HG03060 (cell line): ENCODE measurements at regions not wholly inside any gene's neighbourhood (a gene's known extent, or its start where the extent isn't known, plus 50 kb on each side); places are given as distances from the start of the nearest gene placed in this dataset.
"Not testable (repeated sequence)": the region's sequence is repeated elsewhere in the genome, so short reads cannot be mapped to it uniquely, and the experiment has no call there.

Experiments used
- ATAC-seq: cut with Tn5 transposase; IDR thresholded peaks from one replicate; pipeline ENCODE4 v1.9.1; 2021; ENCODE audit warnings: low read depth, moderate number of reproducible peaks; ENCODE audit not compliant: unreplicated experiment

DNA sequence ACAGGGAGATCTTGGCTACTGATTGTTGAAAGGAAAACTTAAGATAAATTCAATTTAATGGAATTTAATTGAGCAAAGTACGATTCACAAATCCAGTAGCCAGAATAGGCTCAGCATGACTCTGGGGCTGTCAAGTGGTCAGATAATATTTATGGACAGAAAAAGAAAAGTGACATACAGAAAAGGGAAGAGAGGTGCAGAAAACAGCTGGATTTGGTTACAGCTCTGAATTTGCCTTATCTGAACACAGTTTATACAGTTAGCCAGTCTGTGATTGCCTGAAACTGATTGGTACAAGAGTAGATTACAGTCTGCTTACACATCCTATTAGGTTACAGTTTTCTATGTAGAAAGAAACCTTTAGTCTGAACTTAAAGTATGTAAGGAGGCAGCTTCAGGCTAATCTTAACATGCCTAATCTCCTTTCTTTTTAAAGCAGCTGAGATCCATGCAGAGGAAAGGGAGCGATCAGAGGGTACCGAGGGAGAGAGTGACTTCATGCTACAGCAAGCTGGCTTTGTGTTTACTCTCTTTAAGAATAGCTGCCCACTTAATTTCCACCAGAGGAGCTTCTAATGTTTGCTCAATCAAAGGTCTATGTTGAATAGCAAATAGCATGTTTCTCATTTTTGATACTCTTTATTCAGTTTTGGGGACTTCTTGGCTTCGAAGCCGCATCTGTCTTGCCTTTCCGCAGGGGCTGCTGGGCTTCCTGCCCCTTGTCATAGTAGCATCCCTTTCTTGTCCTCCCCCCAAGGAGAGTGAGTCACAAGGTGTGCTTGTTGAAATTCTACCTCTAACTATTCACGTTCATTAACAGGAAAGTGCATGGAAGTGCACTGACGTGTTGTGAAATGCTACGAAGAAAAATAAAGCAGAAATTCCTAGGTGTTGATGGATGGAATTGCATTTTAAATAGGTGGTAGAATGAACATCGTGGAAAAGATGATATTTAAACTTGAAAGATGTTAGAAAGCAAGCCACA is 761.2 kb downstream of the TAF11L14 start:
- ATAC-seq: no peak

DNA sequence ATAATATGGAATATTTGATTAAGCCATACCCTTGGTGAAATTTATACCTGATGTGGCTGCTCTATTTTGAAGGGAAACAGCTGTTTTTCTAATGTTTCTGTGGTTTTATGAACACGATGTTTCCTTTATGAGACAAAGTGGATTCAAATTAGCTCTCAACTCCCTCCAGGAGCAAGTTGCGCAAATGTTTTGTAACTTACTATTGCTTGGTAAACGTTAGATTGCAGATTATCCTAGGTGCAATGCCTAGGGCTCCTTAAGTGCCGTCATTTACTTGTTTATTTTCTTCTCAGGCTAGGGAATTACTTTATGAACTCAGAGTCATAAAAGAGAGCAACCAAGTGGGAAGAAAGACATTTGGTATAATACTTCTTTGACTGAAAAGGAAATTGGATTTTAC is 763.1 kb downstream of the TAF11L14 start:
- ATAC-seq: no peak

DNA sequence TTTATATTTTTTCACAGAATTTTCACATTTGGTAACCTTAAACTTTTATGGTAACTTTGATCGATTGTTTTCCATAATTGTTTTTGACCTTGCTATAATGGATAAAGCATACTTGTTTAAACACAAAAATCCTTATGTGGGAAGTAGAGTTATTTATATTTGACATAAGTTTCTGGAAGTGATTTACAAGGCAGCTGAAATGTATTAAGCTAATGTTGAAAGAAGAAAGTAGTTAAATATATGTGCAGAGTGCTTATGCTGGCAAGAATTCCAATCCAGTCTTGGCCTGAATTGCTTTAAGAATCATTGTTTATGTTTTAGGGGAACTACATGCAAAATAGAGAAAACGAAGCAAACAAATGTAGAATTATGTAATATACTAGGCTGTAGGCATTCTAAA is 763.6 kb downstream of the TAF11L14 start:
- ATAC-seq: no peak

DNA sequence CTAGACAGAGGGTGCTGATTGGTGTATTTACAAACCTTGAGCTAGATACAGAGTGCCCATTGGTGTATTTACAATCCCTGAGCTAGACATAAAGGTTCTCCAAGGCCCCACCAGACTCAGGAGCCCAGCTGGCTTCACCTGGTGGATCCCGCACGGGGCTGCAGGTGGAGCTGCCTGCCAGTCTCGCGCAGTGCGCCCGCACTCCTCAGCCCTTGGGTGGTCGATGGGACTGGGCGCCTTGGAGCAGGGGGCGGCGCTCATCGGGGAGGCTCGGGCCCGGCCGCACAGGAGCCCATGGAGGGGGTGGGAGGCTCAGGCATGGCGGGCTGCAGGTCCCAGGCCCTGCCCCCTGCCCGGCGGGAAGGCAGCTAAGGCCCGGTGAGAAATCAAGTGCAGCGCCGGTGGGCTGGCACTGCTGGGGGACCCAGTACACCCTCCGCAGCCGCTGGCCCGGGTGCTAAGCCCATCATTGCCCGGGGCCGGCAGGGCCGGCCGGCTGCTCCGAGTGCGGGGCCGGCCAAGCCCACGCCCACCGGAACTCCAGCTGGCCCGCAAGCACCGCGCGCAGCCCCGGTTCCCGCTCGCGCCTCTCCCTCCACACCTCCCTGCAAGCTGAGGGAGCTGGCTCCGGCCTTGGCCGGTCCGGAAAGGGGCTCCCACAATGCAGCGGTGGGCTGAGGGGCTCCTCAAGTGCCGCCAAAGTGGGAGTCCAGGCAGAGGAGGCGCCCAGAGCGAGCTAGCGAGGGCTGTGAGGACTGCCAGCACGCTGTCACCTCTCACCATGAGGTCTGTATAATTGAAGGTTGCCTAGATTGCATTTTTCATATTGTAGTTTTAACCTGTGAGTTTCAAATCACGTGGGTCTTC is 765.4 kb downstream of the TAF11L14 start:
- ATAC-seq: not testable (repeated sequence)

DNA sequence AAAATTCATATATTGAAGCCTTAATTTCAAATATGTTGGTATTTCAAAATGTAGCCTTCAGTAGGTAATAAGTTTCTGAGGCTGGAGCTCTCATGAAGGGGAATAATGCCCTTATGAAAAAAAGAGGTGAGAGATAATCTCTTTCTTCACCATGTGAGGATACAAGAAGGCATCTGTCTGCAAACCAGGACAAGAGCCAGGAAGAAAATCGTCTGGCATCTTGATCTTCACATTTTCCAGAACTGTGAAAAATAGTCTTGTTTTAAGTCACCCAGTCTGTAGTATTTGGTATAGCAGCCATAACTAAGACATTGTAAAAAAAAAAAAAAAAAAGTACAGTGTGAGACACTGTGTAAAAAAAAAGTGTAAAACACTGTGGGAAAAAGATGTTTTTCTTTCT is 768.9 kb downstream of the TAF11L14 start:
- ATAC-seq: no peak

DNA sequence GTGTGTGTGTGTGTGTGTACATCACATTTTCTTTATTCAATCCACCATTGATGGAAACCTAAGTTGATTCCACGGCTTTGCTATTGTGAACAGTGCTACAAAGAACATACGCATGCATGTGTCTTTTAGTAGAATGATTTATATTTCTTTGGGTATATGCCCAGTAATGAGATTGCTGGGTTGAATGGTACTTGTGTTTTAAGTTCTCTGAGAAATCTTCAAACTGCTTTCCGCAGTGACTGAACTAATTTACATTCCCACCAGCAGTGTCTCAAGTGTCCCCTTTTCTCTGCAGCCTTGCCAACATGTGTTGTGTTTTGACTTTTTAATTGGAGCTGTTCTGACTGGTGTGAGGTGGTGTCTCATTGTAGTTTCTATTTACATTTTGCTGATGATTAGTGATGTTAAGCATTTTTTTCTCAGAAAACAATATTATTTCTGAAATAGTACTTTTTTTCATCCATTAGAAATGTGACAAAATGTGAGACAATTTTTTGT is 769.7 kb downstream of the TAF11L14 start:
- ATAC-seq: no peak

DNA sequence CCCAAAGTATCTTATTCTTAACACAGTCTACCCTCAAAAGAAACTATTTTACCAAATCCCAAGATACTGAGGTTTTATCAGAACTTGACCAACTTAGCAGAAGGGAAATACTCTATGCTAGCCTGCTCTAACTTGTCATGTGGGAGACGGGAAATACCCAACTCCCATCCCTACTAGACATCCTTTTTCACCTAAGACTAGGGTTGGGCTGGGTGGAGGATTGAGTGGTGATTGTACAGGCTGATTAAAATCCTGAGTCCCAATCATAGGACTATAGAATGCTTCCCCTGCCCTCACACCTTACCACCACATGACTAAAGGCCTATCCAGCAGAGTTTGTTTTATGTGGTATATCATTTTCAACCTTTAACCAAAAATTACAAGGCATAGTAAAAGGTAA is 786.5 kb downstream of the TAF11L14 start:
- no peak for ATAC-seq

DNA sequence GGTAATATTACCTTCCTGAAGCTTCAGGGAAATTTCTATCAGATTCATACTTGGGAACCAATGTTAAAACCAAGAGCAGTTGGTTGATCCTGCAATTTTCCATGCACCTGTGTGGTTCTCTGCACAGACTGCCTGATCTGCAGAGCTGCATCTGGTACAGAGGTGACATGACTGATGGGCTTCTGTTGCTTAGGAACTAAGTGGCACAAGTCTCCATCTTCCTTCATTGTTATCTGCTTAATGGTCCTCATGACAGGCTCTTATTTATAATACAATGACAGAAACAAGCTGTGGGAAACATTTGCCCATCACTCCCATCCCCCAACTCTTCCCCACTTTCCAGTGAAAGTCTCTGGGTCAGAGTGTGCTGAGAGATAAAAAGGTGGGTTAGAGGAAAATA is 799.1 kb downstream of the TAF11L14 start:
- no peak for ATAC-seq

DNA sequence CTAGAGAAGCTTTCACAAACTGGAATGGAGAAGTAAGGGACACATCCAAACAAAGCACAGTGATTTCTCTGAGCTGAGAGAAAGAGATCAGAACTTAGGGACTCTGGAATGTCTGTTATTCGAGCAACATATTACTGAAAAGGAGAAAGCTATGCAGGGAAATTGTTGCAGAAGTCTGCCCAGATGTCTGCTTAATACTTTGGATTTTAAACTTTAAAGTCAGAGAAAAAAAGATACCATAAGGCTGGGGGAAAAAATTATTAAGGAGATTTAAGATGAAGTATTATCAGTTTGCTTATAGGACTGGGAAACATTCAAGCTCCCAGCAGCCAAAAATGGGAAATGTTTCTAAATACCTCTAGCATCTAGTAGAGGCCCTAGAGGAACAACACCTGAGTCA is 803.9 kb downstream of the TAF11L14 start:
- ATAC-seq: no peak

DNA sequence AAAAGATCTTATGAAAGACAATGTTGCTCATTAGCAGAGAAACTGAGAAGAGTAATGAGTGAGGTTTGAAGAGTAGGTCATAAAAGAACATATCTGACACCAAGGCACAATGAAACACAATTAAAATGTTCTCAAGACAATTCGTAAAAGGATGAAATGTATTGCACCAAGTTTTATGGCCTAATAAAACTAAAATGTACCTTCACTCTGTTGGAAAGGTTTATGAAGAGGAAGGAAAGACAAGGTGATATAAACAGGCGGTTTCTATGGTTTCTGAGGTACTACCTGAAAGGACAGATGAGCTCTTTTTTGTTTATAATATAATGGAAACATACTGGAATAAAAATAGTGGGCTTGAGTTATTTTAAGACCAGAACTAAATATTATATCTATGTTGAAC is 821.3 kb downstream of the TAF11L14 start:
- no peak for ATAC-seq

DNA sequence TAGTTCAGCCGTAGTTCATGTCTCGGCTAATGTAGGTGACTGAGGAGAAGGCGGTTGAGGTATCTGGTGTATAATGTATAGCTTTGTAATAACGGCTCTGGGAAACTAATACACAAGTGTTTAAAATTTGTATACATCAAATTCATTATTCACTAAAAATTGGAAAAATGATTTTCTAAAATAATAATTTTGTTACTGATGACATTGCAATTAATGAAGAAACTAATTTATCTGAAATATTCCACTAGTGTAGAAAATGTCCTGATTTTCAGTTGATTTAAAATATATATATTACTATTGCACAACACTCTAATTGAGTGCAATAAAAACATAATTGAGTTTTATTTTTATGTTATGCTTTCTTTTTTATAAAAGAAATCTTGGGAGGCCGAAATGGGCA is 823.0 kb downstream of the TAF11L14 start:
- ATAC-seq: no peak

DNA sequence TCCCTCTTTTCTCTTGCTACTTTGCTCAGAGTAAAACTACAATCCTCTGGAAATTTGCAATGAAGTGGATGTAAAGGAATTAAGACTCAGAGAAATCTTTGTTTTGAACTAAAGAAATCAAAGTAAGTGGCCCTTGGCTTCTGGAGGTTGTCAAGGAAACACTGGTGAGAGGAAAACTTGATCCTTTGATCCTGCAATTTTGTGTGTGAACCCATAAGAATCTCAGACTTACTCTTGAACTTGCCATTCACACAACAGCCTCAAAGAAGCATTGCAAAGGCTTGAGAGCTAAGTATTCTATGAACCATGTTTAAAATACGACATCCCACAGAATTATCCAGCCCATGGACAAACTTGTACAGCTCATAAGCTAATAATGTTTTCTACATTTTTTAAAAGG is 827.5 kb downstream of the TAF11L14 start:
- no peak for ATAC-seq

DNA sequence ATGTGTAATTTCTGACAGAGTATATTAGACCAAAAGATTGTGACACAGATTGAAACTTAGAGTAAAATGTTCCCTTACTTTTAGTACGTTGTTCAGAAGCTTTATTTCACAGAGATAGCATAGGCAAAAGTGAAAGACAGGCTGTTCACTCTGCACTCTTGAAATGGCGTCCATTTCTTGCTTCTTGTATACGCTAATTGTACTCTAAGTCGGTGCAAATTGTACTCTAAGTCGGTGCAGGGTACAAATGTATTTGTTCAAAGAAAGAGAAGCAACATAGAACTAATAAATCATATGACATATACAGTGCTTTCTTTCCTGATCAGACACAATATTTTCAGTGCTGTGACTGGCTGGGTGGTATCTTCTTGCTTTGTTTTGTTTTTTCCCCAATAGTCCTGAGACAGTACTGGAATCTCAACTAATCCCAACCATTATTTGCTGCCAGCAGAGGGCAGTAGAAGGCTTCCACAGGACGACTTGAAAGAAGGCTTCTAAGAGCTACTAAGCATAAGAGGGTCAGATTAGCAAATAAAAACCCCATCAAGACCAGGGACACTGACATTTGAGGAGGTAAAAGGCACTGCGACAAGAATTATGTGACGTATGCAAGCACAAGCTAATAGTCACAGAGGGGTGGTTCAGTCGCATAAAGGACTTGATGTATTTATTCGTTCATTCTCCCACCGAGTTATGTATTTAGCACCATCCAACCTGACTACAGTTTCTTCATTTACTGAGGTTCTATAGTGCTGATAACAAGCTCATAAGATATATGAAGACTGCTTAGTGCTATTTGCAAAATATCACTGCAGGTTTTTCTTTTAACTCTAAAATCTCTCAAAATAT is 831.8 kb downstream of the TAF11L14 start:
- ATAC-seq: peak; percentile 62

DNA sequence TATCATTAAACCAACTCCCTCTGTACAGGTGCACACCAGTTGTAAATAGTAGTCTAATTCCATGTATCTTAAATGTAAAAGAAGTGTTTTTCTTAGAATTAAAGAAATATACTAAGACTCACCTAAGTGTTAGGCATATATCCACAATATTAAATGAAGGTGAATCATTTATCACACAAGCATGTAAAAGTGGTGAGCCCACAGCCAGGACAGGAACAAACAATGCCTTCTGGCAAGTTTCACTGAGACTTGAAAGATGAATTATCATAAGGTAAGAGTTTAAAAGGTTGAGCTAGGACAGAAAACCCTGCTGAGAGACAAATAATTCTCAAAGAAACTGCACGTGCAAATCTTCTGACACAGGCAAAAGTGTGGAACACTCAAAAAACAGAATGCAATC is 832.5 kb downstream of the TAF11L14 start:
- ATAC-seq: no peak

DNA sequence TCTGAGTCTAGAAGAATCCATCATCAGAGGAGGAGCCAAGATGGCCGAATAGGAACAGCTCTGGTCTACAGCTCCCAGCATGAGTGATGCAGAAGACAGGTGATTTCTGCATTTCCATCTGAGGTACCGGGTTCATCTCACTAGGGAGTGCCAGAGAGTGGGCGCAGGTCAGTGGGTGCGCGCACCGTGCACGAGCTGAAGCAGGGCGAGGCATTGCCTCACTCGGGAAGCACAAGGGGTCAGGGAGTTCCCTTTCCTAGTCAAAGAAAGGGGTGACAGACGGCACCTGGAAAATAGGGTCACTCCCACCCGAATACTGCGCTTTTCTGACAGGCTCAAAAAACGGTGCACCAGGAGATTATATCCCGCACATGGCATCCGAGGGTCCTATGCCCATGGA is 837.5 kb downstream of the TAF11L14 start:
- ATAC-seq: not testable (repeated sequence)

DNA sequence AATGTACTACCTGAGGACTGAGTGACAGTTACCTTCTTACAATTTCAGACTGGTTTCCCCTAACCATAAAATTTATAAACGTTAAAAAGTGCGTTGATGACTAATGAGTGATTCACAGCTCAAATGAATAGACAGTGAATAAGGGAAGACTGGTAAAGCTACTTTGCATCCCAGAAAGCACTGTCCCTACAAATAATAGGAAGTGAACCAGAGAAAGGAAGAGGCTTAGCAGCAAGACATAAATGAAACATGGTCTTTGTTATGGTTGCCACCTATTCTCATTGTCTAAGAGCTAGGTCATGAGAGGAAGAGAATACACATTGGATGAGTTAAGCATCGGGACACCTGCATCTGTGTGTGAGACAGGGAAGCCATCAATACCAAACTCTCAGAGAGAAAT is 849.2 kb downstream of the TAF11L14 start:
- ATAC-seq: no peak

DNA sequence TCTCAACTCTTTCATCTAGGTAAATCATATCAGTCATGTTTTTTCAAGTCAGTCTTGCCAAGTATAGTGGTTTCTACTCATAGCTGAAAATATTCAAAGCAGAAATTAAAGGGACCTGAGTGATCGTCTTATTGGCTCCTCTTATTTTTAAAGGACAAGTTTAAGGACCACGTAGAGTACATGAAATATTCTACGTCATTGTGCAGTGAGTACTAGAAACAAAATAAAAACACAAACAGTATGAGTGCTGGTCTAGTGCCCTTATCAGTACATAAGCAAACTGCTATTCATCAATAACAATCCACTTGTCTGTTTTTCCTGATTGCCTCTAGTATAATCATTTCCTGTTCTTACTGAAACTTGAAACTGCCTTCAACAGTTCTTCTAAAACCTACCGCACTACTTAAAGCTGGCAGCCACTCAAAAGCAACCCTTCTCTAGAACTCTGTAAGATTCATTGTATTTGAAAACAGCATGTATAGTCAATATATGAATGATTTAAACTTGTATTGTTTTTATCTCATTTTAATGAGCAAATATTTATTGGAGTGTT is 853.7 kb downstream of the TAF11L14 start:
- no peak for ATAC-seq

DNA sequence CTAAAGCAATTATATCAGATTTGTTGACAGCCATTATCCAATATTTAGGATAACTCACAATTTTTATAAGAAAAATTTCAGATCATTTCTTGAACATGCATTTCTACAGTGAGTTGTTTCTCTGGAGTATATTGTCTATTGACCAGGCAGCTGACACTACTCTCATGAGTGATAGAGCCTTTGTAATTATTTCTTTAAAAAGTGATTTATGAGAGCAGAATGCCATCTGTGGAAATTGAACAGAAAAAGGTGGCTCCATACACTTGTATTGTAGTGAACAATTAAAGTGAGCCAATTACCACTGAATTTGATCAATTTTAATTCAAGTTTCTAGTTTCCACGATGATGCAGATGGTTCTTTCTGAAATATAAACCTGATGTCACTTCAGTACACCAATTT is 855.4 kb downstream of the TAF11L14 start:
- ATAC-seq: no peak

DNA sequence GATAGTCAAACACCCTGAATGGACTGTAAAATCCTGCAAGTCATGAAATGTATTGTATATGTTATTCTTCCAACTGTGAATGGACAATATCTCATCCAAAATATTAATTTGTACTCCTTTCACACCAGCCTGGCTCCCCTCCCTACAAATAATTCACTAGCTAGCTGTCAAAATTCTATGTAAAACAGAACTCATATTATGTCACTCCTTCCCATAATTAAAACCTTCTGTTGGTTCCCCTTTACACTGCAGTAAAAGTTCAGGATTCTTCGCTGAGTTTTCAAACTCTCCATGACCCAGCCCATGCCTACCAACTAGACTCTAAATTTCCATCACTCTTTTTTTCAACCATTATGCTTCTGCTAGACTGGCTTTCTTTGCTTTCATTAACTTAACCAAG is 857.1 kb downstream of the TAF11L14 start:
- ATAC-seq: no peak

DNA sequence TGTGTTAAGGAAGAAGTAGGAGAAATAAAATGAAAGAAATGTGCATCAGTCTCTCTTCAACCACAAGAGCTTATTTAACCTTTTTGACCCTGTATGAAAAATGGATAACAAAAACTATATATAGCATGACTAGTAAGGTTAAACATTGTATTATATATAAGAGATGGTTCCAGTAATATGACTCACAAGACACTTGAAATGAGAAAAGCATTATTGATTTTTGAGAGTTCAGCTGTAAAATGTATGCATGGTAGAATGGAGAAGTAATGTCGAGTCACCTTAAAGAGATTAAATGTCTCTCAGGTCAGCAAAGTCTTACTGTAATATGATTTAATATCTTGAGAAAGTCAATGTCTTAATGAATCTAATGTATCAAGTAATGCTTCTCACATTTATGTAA is 860.9 kb downstream of the TAF11L14 start:
- ATAC-seq: no peak
